Retinal pigment epithelial cell (primary cell): ENCODE measurements at regions not wholly inside any gene's neighbourhood (a gene's known extent, or its start where the extent isn't known, plus 50 kb on each side); places are given as distances from the start of the nearest gene placed in this dataset.
"Not testable (repeated sequence)": the region's sequence is repeated elsewhere in the genome, so short reads cannot be mapped to it uniquely, and the experiment has no call there.

Source experiments
- DNase-seq: peaks from one replicate; pipeline ENCODE4 v3.0.0-alpha.2; 2010; ENCODE audit warnings: low read depth
- H3K4me3 ChIP-seq: 2 replicates; pipeline ENCODE4 v1.5.1; 2011; ENCODE audit warnings: mild to moderate bottlenecking, low read length, control low read depth, moderate library complexity
- CTCF ChIP-seq: conservative IDR thresholded peaks from 2 replicates; pipeline ENCODE4 v1.5.1; 2011; ENCODE audit warnings: low read depth, low read length, control low read depth, inconsistent platforms

GRCh38 chr7:98764946-98765345 is 104.9 kb downstream of the TMEM130 start:
- TF ChIP-seq CTCF, result no peak
- H3K4me3 ChIP-seq, result no peak overlapping the region
- DNase-seq, result no peak

- not testable (repeated sequence) for H3K4me3 ChIP-seq, DNase-seq
Observed at GRCh38 chr7:98770085-98770484, 99.7 kb downstream of the TMEM130 start.

GRCh38 chr7:98771519-98771918 is 98.3 kb downstream of the TMEM130 start:
- no peak for DNase-seq

GRCh38 chr7:98771941-98772603 is 97.7 kb downstream of the TMEM130 start:
- DNase-seq, result no peak
- H3K4me3 ChIP-seq, result no peak overlapping the region
- no peak for TF ChIP-seq CTCF

More at GRCh38 chr7:98771519-98771918, 98.3 kb downstream of the TMEM130 start:
- no peak for TF ChIP-seq CTCF
- no peak overlapping the region for H3K4me3 ChIP-seq

- DNase-seq, result no peak
- TF ChIP-seq CTCF, result no peak
- H3K4me3 ChIP-seq, result no peak overlapping the region
Observed at GRCh38 chr7:98774884-98775283, 94.9 kb downstream of the TMEM130 start.

- DNase-seq, result no peak
- no peak for TF ChIP-seq CTCF
Observed at GRCh38 chr7:98777051-98777450, 92.8 kb downstream of the TMEM130 start.

GRCh38 chr7:98778421-98778820 is 91.4 kb downstream of the TMEM130 start:
- DNase-seq, result no peak
- no peak for TF ChIP-seq CTCF
- no peak overlapping the region for H3K4me3 ChIP-seq

More at GRCh38 chr7:98777051-98777450, 92.8 kb downstream of the TMEM130 start:
- H3K4me3 ChIP-seq, result no peak overlapping the region
